ENCODE measurements at regions not wholly inside any gene's neighbourhood (a gene's known extent, or its start where the extent isn't known, plus 50 kb on each side); places are given as distances from the start of the nearest gene placed in this dataset.

- H3K36me3 ChIP-seq (ENCODE audit: control insufficient read depth, insufficient read depth, low read length): no peaks in the 10 kb centered on the region
- ATAC-seq (ENCODE audit: low read depth in 2 of 2): no peak
- H3K4me3 ChIP-seq (ENCODE audit: low read depth, low read length): no peak overlapping the region
- no peak overlapping the region for H3K27ac ChIP-seq (ENCODE audit: insufficient read depth, low read length, poor library complexity, severe bottlenecking)
- H3K4me3 Mint-ChIP-seq: no peak overlapping the region
- peaks cover 0 to 25% (median 6%) of the 10 kb centered on the region in 7 donors for H3K9me3 Mint-ChIP-seq
- H3K4me1 Mint-ChIP-seq: no peaks in the 10 kb centered on the region
- H3K27me3 Mint-ChIP-seq: no peaks in the 10 kb centered on the region
- no peak overlapping the region for H3K27ac Mint-ChIP-seq
- no peaks in the 10 kb centered on the region for H3K4me1 ChIP-seq (ENCODE audit: control insufficient read depth, insufficient read depth, low read length, poor library complexity, severe bottlenecking)
- no peaks in the 10 kb centered on the region for H3K36me3 Mint-ChIP-seq
- DNase-seq: no peak
- peaks cover 0 to 2% of the 10 kb centered on the region in 2 experiments for H3K9me3 ChIP-seq (ENCODE audit: control insufficient read depth in 2 of 2, low read length in 2 of 2)
- no peaks in the 10 kb centered on the region for H3K27me3 ChIP-seq (ENCODE audit: control insufficient read depth, insufficient read depth, low read length)
Measured at GRCh38 chr13:55792544-55793193, 1348.0 kb upstream of the PRR20A start.

- DNase-seq: no peak
- H3K36me3 Mint-ChIP-seq: no peaks in the 10 kb centered on the region
- H3K27me3 Mint-ChIP-seq: no peaks in the 10 kb centered on the region
Measured at GRCh38 chr13:55815458-55816033, 1325.2 kb upstream of the PRR20A start.

GRCh38 chr13:55816976-55817601 is 1323.6 kb upstream of the PRR20A start:
- H3K27ac Mint-ChIP-seq: peak overlapping the region in 1 of 3 donors; percentile 5
- no peak for ATAC-seq (ENCODE audit: low read depth in 2 of 2)

More at GRCh38 chr13:55815458-55816033, 1325.2 kb upstream of the PRR20A start:
- no peaks in the 10 kb centered on the region for H3K9me3 ChIP-seq (ENCODE audit: control insufficient read depth in 2 of 2, low read length in 2 of 2)
- H3K36me3 ChIP-seq (ENCODE audit: control insufficient read depth, insufficient read depth, low read length): no peaks in the 10 kb centered on the region
- H3K27ac Mint-ChIP-seq: no peak overlapping the region
- no peaks in the 10 kb centered on the region for H3K4me1 ChIP-seq (ENCODE audit: control insufficient read depth, insufficient read depth, low read length, poor library complexity, severe bottlenecking)
- no peaks in the 10 kb centered on the region for H3K27me3 ChIP-seq (ENCODE audit: control insufficient read depth, insufficient read depth, low read length)
- no peak for ATAC-seq (ENCODE audit: low read depth in 2 of 2)
- H3K4me3 ChIP-seq (ENCODE audit: low read depth, low read length): no peak overlapping the region
- no peak overlapping the region for H3K27ac ChIP-seq (ENCODE audit: insufficient read depth, low read length, poor library complexity, severe bottlenecking)
- peaks cover 1 to 13% (median 7%) of the 10 kb centered on the region in 7 donors for H3K9me3 Mint-ChIP-seq
- H3K4me3 Mint-ChIP-seq: no peak overlapping the region
- H3K4me1 Mint-ChIP-seq: no peaks in the 10 kb centered on the region

GRCh38 chr13:55820817-55821216 is 1319.9 kb upstream of the PRR20A start:
- no peaks in the 10 kb centered on the region for H3K27me3 ChIP-seq (ENCODE audit: control insufficient read depth, insufficient read depth, low read length)
- DNase-seq (no peak), ATAC-seq (ENCODE audit: low read depth in 2 of 2) (no peak)
- H3K4me1 ChIP-seq (ENCODE audit: control insufficient read depth, insufficient read depth, low read length, poor library complexity, severe bottlenecking): no peaks in the 10 kb centered on the region
- no peak overlapping the region for H3K27ac ChIP-seq (ENCODE audit: insufficient read depth, low read length, poor library complexity, severe bottlenecking)
- Mint-ChIP-seq H3K27ac (no peak overlapping the region), H3K4me3 (no peak overlapping the region), H3K27me3 (no peaks in the 10 kb centered on the region), H3K36me3 (no peaks in the 10 kb centered on the region), H3K4me1 (no peaks in the 10 kb centered on the region), H3K9me3 (peaks cover 1 to 9% (median 5%) of the 10 kb centered on the region in 7 donors)
- H3K36me3 ChIP-seq (ENCODE audit: control insufficient read depth, insufficient read depth, low read length): no peaks in the 10 kb centered on the region
- H3K4me3 ChIP-seq (ENCODE audit: low read depth, low read length): no peak overlapping the region
- no peaks in the 10 kb centered on the region for H3K9me3 ChIP-seq (ENCODE audit: control insufficient read depth in 2 of 2, low read length in 2 of 2)

More at GRCh38 chr13:55816976-55817601, 1323.6 kb upstream of the PRR20A start:
- Mint-ChIP-seq H3K27me3 (no peaks in the 10 kb centered on the region), H3K9me3 (peaks cover 1 to 17% (median 5%) of the 10 kb centered on the region in 7 donors), H3K4me1 (no peaks in the 10 kb centered on the region), H3K36me3 (no peaks in the 10 kb centered on the region), H3K4me3 (no peak overlapping the region)
- no peaks in the 10 kb centered on the region for H3K27me3 ChIP-seq (ENCODE audit: control insufficient read depth, insufficient read depth, low read length)
- H3K36me3 ChIP-seq (ENCODE audit: control insufficient read depth, insufficient read depth, low read length): no peaks in the 10 kb centered on the region
- H3K4me3 ChIP-seq (ENCODE audit: low read depth, low read length): no peak overlapping the region
- DNase-seq: no peak
- H3K27ac ChIP-seq (ENCODE audit: insufficient read depth, low read length, poor library complexity, severe bottlenecking): no peak overlapping the region
- no peaks in the 10 kb centered on the region for H3K4me1 ChIP-seq (ENCODE audit: control insufficient read depth, insufficient read depth, low read length, poor library complexity, severe bottlenecking)
- H3K9me3 ChIP-seq (ENCODE audit: control insufficient read depth in 2 of 2, low read length in 2 of 2): no peaks in the 10 kb centered on the region

GRCh38 chr13:55869648-55870047 is 1271.1 kb upstream of the PRR20A start:
- no peak overlapping the region for H3K4me3 ChIP-seq (ENCODE audit: low read depth, low read length)
- H3K36me3 ChIP-seq (ENCODE audit: control insufficient read depth, insufficient read depth, low read length): no peaks in the 10 kb centered on the region
- H3K27ac ChIP-seq (ENCODE audit: insufficient read depth, low read length, poor library complexity, severe bottlenecking): no peak overlapping the region
- no peaks in the 10 kb centered on the region for H3K36me3 Mint-ChIP-seq
- no peak for DNase-seq
- ATAC-seq (ENCODE audit: low read depth in 2 of 2): no peak
- H3K27me3 Mint-ChIP-seq: no peaks in the 10 kb centered on the region
- peaks cover 7 to 40% (median 11%) of the 10 kb centered on the region in 7 donors for H3K9me3 Mint-ChIP-seq
- H3K4me3 Mint-ChIP-seq: no peak overlapping the region
- H3K27ac Mint-ChIP-seq: no peak overlapping the region
- no peaks in the 10 kb centered on the region for H3K27me3 ChIP-seq (ENCODE audit: control insufficient read depth, insufficient read depth, low read length)
- H3K9me3 ChIP-seq (ENCODE audit: control insufficient read depth in 2 of 2, low read length in 2 of 2): peaks cover 0 to 24% of the 10 kb centered on the region in 2 experiments
- no peaks in the 10 kb centered on the region for H3K4me1 ChIP-seq (ENCODE audit: control insufficient read depth, insufficient read depth, low read length, poor library complexity, severe bottlenecking)
- H3K4me1 Mint-ChIP-seq: no peaks in the 10 kb centered on the region

GRCh38 chr13:55887561-55887960 is 1253.2 kb upstream of the PRR20A start:
- H3K27ac ChIP-seq (ENCODE audit: insufficient read depth, low read length, poor library complexity, severe bottlenecking): no peak overlapping the region
- Mint-ChIP-seq H3K4me1 (no peaks in the 10 kb centered on the region), H3K27ac (no peak overlapping the region), H3K36me3 (no peaks in the 10 kb centered on the region), H3K4me3 (no peak overlapping the region), H3K27me3 (no peaks in the 10 kb centered on the region), H3K9me3 (peaks cover 0 to 29% (median 4%) of the 10 kb centered on the region in 7 donors)
- H3K4me1 ChIP-seq (ENCODE audit: control insufficient read depth, insufficient read depth, low read length, poor library complexity, severe bottlenecking): no peaks in the 10 kb centered on the region
- peaks cover 4 to 11% of the 10 kb centered on the region in 2 experiments for H3K9me3 ChIP-seq (ENCODE audit: control insufficient read depth in 2 of 2, low read length in 2 of 2)
- no peak overlapping the region for H3K4me3 ChIP-seq (ENCODE audit: low read depth, low read length)
- ATAC-seq (ENCODE audit: low read depth in 2 of 2) (no peak), DNase-seq (no peak)
- no peaks in the 10 kb centered on the region for H3K27me3 ChIP-seq (ENCODE audit: control insufficient read depth, insufficient read depth, low read length)
- no peaks in the 10 kb centered on the region for H3K36me3 ChIP-seq (ENCODE audit: control insufficient read depth, insufficient read depth, low read length)

GRCh38 chr13:55893540-55893939 is 1247.2 kb upstream of the PRR20A start:
- Histone ChIP-seq H3K27me3 (ENCODE audit: control insufficient read depth, insufficient read depth, low read length) (no peaks in the 10 kb centered on the region), H3K4me1 (ENCODE audit: control insufficient read depth, insufficient read depth, low read length, poor library complexity, severe bottlenecking) (no peaks in the 10 kb centered on the region), H3K27ac (ENCODE audit: insufficient read depth, low read length, poor library complexity, severe bottlenecking) (no peak overlapping the region), H3K9me3 (ENCODE audit: control insufficient read depth in 2 of 2, low read length in 2 of 2) (peaks cover 0 to 4% of the 10 kb centered on the region in 2 experiments), H3K36me3 (ENCODE audit: control insufficient read depth, insufficient read depth, low read length) (no peaks in the 10 kb centered on the region), H3K4me3 (ENCODE audit: low read depth, low read length) (no peak overlapping the region)
- no peak overlapping the region for H3K4me3 Mint-ChIP-seq
- no peak for ATAC-seq (ENCODE audit: low read depth in 2 of 2)
- no peak overlapping the region for H3K27ac Mint-ChIP-seq
- no peaks in the 10 kb centered on the region for H3K4me1 Mint-ChIP-seq
- no peaks in the 10 kb centered on the region for H3K27me3 Mint-ChIP-seq
- DNase-seq: no peak
- peaks cover 5 to 12% (median 6%) of the 10 kb centered on the region in 7 donors for H3K9me3 Mint-ChIP-seq
- H3K36me3 Mint-ChIP-seq: no peaks in the 10 kb centered on the region
